Lung (tissue), 11 donors: ENCODE measurements at regions not wholly inside any gene's neighbourhood (a gene's known extent, or its start where the extent isn't known, plus 50 kb on each side); places are given as distances from the start of the nearest gene placed in this dataset.
A peak's percentile ranks its signal among the peaks of the same experiment; 100 is the strongest.

Experiments used
- ATAC-seq: fragments of 200-7000 bp; cut with Tn5 transposase; one replicate; pipeline ENCODE4 v1.9.1; 2020; ENCODE audit warnings: moderate number of reproducible peaks; ENCODE audit not compliant: insufficient read depth, low FRiP score
- DNase-seq, 3 donors: peaks; one replicate each; pipeline ENCODE4 v3.0.0-alpha.2; 2013 to 2017
- H3K27ac ChIP-seq, 2 donors: one replicate each; pipeline ENCODE4 v1.5.1; 2013; ENCODE audit warnings: mild to moderate bottlenecking in 2 of 2, moderate library complexity in 2 of 2, control low read depth in 1 of 2, inconsistent platforms in 1 of 2, low read depth in 1 of 2, low read length in 1 of 2
- H3K27me3 ChIP-seq, 3 donors: one replicate each; pipeline ENCODE4 v1.5.1; 2013; ENCODE audit warnings: low read length in 2 of 3; ENCODE audit not compliant: control insufficient read depth in 3 of 3, insufficient read depth in 3 of 3
- H3K36me3 ChIP-seq, 4 donors: one replicate each; pipeline ENCODE4 v1.5.1; 2013; ENCODE audit warnings: low read length in 4 of 4, mild to moderate bottlenecking in 1 of 4, moderate library complexity in 1 of 4; ENCODE audit not compliant: control insufficient read depth in 4 of 4, insufficient read depth in 4 of 4
- H3K4me1 ChIP-seq, 5 donors: one replicate each; pipeline ENCODE4 v1.5.1; 2013; ENCODE audit warnings: low read length in 5 of 5, mild to moderate bottlenecking in 2 of 5, moderate library complexity in 1 of 5; ENCODE audit not compliant: control insufficient read depth in 5 of 5, insufficient read depth in 5 of 5
- H3K4me3 ChIP-seq: one replicate; pipeline ENCODE4 v1.5.1; 2013; ENCODE audit warnings: mild to moderate bottlenecking, control low read depth, moderate library complexity
- H3K9ac ChIP-seq, 2 donors: one replicate each; pipeline ENCODE4 v1.5.1; 2013; ENCODE audit warnings: low read length in 2 of 2, control low read depth in 1 of 2; ENCODE audit not compliant: insufficient read depth in 1 of 2
- H3K9me3 ChIP-seq, 4 donors: one replicate each; pipeline ENCODE4 v1.5.1; 2013; ENCODE audit warnings: low read length in 3 of 4, mild to moderate bottlenecking in 1 of 4, moderate library complexity in 1 of 4; ENCODE audit not compliant: control insufficient read depth in 4 of 4, insufficient read depth in 3 of 4
- CTCF ChIP-seq: IDR thresholded peaks from 2 replicates; pipeline ENCODE4 v1.5.1; 2012; ENCODE audit warnings: mild to moderate bottlenecking; ENCODE audit errors: control extremely low read depth, extremely low read depth
- whole genome bisulfite sequencing, 2 donors: extraction: QIAGEN DNeasy Blood & Tissue Kit; methylation state at CpG; one replicate each; pipeline ENCODE4 v1.1.7; 2013; 5-methylcytosine and 5-hydroxymethylcytosine counted together
- donor health status: control.
- donor health status: control.
- donor health status: Bipolar disorder and iron deficiency.
- donor health status: healthy.
- donor health status: DM: yes; HTN: yes; CAD: no.

GRCh38 chr6:45741437-45742171, 274.1 kb downstream of the CLIC5 start:
- no peak overlapping the region for H3K4me3 ChIP-seq
- peaks cover 0 to 2% (median 0%) of the 10 kb centered on the region in 4 donors for H3K9me3 ChIP-seq
- no peak for TF ChIP-seq CTCF
- no peak overlapping the region for H3K27ac ChIP-seq
- peaks cover 0 to 23% (median 5%) of the 10 kb centered on the region in 5 donors for H3K4me1 ChIP-seq
- DNase-seq (peak; percentile 41 to 88 (median 80)), ATAC-seq (no peak)
- H3K36me3 ChIP-seq, result no peaks in the 10 kb centered on the region
- WGBS, 2 donors, result 24 to 42% methylated on average over 9 of the region's 9 CpGs
- no peaks in the 10 kb centered on the region for H3K27me3 ChIP-seq
- H3K9ac ChIP-seq, result no peak overlapping the region

GRCh38 chr6:45739058-45739457, 276.6 kb downstream of the CLIC5 start:
- no peak for TF ChIP-seq CTCF
- H3K27ac ChIP-seq, result no peak overlapping the region
- H3K4me1 ChIP-seq, result peaks cover 0 to 23% (median 5%) of the 10 kb centered on the region in 5 donors
- no peak overlapping the region for H3K4me3 ChIP-seq
- no peaks in the 10 kb centered on the region for H3K9me3 ChIP-seq
- no peak for ATAC-seq
- 97 to 98% methylated on average over 3 of the region's 3 CpGs for WGBS, 2 donors
- no peak overlapping the region for H3K9ac ChIP-seq
- no peak for DNase-seq
- H3K36me3 ChIP-seq, result no peaks in the 10 kb centered on the region
- H3K27me3 ChIP-seq, result peaks cover 0 to 2% (median 0%) of the 10 kb centered on the region in 3 donors

- Histone ChIP-seq H3K36me3 (no peaks in the 10 kb centered on the region), H3K27ac (no peak overlapping the region), H3K9me3 (no peaks in the 10 kb centered on the region), H3K4me1 (peaks cover 0 to 26% (median 6%) of the 10 kb centered on the region in 5 donors), H3K9ac (no peak overlapping the region), H3K27me3 (peaks cover 0 to 2% (median 0%) of the 10 kb centered on the region in 3 donors), H3K4me3 (no peak overlapping the region)
- WGBS, 2 donors, result 87% methylated on average over 5 of the region's 5 CpGs
- no peak for TF ChIP-seq CTCF
- ATAC-seq, result no peak
- no peak for DNase-seq
Observed at GRCh38 chr6:45738057-45738455, 277.6 kb downstream of the CLIC5 start.
